ENCODE measurements at regions not wholly inside any gene's neighbourhood (a gene's known extent, or its start where the extent isn't known, plus 50 kb on each side); places are given as distances from the start of the nearest gene placed in this dataset.
"Not testable (repeated sequence)": the region's sequence is repeated elsewhere in the genome, so short reads cannot be mapped to it uniquely, and the experiment has no call there.

GRCh38 chr1:229862017-229862774 is 204.8 kb upstream of the GALNT2 start:
- DNase-seq, result no peak

- DNase-seq, result no peak
Measured at GRCh38 chr1:229863651-229864545, 203.1 kb upstream of the GALNT2 start.

- DNase-seq, result peak; percentile 13
Measured at GRCh38 chr1:229864686-229865230, 202.3 kb upstream of the GALNT2 start.

- DNase-seq, result not testable (repeated sequence)
Measured at GRCh38 chr1:229865321-229865720, 201.7 kb upstream of the GALNT2 start.

- DNase-seq, result no peak
Measured at GRCh38 chr1:229867726-229868125, 199.3 kb upstream of the GALNT2 start.

- no peak for DNase-seq
Measured at GRCh38 chr1:229869240-229869639, 197.8 kb upstream of the GALNT2 start.

GRCh38 chr1:229869687-229870086 is 197.4 kb upstream of the GALNT2 start:
- no peak for DNase-seq

- DNase-seq, result no peak
Measured at GRCh38 chr1:229870381-229870780, 196.7 kb upstream of the GALNT2 start.

- no peak for DNase-seq
Measured at GRCh38 chr1:229871078-229871676, 195.9 kb upstream of the GALNT2 start.

GRCh38 chr1:229874136-229874535 is 192.9 kb upstream of the GALNT2 start:
- DNase-seq, result no peak

GRCh38 chr1:229874609-229875008 is 192.4 kb upstream of the GALNT2 start:
- DNase-seq, result no peak

GRCh38 chr1:229875086-229875485 is 192.0 kb upstream of the GALNT2 start:
- DNase-seq, result no peak

GRCh38 chr1:229879746-229880145 is 187.3 kb upstream of the GALNT2 start:
- no peak for DNase-seq

- DNase-seq, result no peak
Measured at GRCh38 chr1:229880271-229881170, 186.5 kb upstream of the GALNT2 start.

- DNase-seq, result peak; percentile 74
Measured at GRCh38 chr1:229882621-229883020, 184.4 kb upstream of the GALNT2 start.

GRCh38 chr1:229883504-229884200 is 183.4 kb upstream of the GALNT2 start:
- no peak for DNase-seq

GRCh38 chr1:229884765-229885164 is 182.3 kb upstream of the GALNT2 start:
- DNase-seq, result no peak

- no peak for DNase-seq
Measured at GRCh38 chr1:229885568-229886495, 181.2 kb upstream of the GALNT2 start.

GRCh38 chr1:229886636-229887035 is 180.4 kb upstream of the GALNT2 start:
- no peak for DNase-seq

GRCh38 chr1:229887043-229887822 is 179.8 kb upstream of the GALNT2 start:
- peak; percentile 49 for DNase-seq

All from NCI-H1694 (cell line).